ENCODE measurements at regions not wholly inside any gene's neighbourhood (a gene's known extent, or its start where the extent isn't known, plus 50 kb on each side); places are given as distances from the start of the nearest gene placed in this dataset.

DNA sequence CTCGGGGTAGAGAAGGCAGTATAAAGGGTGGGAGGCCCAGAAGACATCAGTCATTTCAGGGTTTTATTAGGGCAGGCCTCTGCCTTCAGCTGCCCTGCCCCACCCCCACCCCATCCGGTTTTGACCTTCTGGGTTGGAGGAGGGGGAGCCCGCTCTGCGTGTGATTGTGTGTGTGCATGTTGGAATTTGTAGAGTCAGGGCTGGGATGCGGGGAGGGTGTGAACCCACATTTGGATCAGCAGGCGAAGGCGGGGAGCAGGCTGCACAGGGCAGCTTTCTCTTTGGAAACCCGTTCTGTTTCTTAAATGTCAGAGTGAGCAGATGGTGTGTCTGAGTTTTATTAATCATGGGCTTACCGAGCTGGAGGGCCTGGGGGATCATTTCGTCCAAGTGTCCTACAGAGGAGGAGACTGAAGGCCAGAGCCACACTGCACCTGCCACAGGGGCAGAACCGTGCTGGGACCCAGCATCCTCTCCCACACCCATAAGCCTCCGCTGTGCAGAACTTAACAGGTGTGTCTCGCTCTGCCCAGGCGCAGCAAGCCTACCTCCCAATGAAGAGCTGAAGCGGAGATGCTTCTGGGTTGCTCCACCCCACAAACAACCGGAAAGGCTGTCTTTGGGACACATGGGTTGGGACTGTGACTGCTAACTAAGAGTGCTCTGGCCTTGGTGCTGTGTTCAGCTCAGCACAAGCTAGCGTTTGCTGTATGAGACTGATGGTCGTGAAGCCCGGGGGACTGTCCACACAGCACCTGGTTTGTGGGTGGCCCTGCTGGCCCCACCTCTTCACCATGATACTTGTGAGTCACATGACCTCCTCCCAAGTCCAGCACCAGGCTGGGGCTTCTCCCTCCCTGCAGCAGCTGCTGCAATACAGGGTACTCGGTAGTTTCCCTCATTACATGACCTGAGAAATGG, 70.9 kb upstream of the GSE1 start:
- DNase-seq (ENCODE audit: low spot score) (no peak), ATAC-seq (peak; percentile 21)
- intact Hi-C loops (cut with DNase I) = no loop called here

- intact Hi-C loops (cut with DNase I) = no loop called here
- DNase-seq (ENCODE audit: low spot score) (no peak), ATAC-seq (no peak)
These were observed 69.6 kb upstream of the GSE1 start for GRCh38 chr16:85543536-85543935.

GRCh38 chr16:85544016-85544415, 69.1 kb upstream of the GSE1 start:
- ATAC-seq = no peak
- intact Hi-C loops (cut with DNase I) = no loop called here
- DNase-seq (ENCODE audit: low spot score) = no peak

GRCh38 chr16:85544668-85545067, 68.5 kb upstream of the GSE1 start:
- intact Hi-C loops (cut with DNase I) = no loop called here
- DNase-seq (ENCODE audit: low spot score) (no peak), ATAC-seq (no peak)

DNA sequence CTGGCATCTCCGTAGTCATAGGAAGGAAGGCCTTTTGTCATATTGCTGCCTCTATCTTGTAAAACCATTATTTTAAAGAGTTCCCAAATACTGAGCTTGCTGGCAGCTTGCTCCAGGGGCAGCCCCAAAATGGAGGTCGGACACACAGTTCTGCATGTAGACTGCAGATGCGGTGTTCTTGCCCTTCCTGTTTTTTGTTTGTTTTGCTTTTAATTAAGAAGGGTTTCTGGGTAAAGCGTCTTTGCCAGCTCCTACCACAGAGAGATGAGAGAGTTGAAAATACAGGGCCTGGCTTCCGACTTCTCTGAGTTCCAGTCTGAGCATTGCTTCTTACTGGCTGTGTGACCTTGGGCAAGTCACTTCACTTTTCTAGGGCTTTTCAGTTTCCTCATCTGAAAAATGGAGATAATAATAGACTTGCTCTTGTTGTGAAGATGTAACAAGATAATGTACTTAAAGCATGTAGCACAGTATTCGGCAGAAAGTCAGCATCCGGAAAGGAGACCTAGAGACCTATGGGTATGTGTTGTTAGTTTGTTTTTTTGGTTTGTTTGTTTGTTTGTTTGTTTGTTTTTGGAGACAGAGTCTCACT, 67.8 kb upstream of the GSE1 start:
- intact Hi-C loops (cut with DNase I) = no loop called here
- no peak for DNase-seq (ENCODE audit: low spot score)
- no peak for ATAC-seq

GRCh38 chr16:85546585-85547447, 66.3 kb upstream of the GSE1 start:
- intact Hi-C loops (cut with DNase I) = no loop called here
- DNase-seq (ENCODE audit: low spot score) (no peak), ATAC-seq (no peak)

GRCh38 chr16:85548375-85548774, 64.7 kb upstream of the GSE1 start:
- intact Hi-C loops (cut with DNase I) = no loop called here
- ATAC-seq (no peak), DNase-seq (ENCODE audit: low spot score) (no peak)

DNA sequence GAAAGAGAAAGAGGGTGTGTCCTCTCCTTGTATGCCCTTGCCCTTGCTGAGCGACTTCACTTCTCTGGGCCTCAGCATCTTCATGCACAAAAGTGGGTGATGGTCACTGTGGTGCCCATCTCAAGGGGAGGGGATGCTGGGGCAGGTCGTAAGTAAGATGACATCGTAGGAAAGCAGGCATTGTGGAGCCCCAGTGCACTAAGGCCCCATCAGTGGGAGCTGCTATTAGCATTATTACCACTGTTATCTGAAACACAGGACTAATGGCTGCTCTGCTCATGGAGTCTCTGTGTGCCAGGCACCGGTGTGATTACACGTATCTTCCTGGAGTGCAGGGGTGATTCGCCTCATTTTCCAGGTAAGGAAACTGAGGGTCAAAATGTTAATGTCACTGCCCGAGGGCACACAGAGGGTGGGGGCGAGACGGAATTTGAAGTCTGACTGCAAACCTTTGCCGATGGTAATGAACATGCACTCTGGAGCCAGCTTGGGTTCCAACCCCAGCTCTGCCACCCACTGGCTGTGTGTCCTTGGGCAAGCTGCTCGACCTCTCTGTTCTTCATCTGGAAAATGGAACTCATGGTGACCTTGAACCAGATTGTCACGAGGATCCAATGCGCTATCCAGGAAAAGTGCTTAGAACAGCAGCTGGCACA, 63.2 kb upstream of the GSE1 start:
- no peak for ATAC-seq
- intact Hi-C loops (cut with DNase I) = no loop called here
- no peak for DNase-seq (ENCODE audit: low spot score)

- intact Hi-C loops (cut with DNase I) = no loop called here
- DNase-seq (ENCODE audit: low spot score) (no peak), ATAC-seq (no peak)
These were observed 62.7 kb upstream of the GSE1 start for GRCh38 chr16:85550422-85550864.

DNA sequence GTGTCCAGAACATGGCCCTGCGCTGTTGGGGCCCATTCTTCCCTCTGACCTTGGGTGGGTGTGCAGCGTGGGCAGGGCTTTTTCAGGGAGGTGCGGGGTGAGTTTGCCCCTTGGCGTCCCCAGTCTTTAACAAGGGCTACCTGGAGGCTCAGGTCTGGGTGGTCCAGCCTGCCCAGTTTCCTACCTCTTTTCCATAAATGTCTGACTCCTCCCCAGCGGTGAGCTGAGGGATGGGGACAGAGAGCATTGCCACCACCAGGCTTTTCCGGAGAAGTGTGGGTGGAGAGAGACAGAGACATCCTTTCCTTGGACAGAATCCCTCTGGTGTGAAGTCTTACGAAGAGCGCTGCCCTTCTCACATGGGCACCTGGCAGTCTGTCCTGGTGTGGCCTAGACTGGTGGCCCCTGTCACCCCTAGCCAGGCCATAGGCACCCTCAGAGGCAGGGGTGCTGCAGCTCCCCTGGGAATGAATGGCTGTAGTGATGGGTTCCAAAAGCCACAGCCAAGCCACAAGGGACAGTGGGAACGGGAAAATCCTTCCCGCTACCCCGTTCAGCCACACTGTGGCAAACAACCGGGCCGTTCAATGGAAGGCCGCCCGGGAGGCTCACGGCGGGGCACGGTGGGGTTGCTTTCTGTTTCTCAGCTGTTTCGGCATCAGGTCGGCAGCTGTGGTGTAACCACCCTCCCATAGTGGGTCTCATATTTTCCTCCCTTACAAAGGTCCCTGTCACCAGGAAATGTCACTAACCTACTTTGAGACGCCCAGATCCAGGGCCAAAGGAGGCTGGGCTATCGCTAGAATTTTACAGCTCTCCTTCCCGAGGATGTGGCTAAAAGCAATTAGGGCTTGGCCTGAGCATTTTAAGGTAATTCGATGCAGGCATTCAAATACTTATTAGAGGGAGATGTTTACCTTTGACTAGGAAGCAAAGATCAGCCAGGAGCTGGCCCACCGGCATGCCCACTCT, 61.9 kb upstream of the GSE1 start:
- no peak for ATAC-seq
- DNase-seq (ENCODE audit: low spot score) = no peak
- intact Hi-C loops (cut with DNase I) = no loop called here

- no peak for DNase-seq (ENCODE audit: low spot score)
- intact Hi-C loops (cut with DNase I) = no loop called here
- ATAC-seq = no peak
These were observed 60.1 kb upstream of the GSE1 start for GRCh38 chr16:85552980-85553435.

DNA sequence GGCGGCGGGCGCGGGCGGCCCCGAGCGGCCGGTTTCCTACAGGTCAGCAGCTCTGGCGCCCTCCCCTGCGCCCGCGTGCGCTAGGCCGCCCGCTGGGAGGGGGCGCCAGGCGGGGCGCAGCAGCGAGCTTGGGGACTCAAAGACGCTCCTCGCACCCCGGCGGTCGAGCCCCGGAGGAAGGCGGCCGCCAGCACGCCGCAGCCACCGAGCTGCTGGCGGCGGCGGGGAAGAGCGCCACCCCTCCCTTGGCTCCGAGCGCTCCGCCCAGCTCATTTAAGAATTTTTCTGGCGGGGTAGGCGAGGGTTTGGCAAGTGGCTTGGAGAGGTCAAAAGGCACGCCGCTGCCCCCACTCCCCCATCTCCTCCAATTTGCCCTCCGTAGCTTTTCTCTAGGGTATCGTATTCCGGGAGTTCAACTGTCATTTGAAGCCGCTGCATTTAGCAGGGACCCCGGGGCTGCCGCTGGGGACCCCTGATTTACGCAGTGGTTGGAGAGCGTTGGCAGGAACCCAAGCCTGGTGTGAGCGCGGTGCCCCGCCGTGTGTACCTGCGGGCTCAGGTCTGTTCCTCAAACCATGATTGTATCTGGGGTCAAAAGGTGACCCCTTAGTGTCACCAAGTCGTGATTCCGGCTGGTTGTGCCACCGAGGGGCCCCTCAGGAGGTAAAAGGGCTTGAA, 59.5 kb upstream of the GSE1 start:
- intact Hi-C loops (cut with DNase I) = no loop called here
- ATAC-seq = peak; percentile 54
- DNase-seq (ENCODE audit: low spot score) = peak; percentile 79

DNA sequence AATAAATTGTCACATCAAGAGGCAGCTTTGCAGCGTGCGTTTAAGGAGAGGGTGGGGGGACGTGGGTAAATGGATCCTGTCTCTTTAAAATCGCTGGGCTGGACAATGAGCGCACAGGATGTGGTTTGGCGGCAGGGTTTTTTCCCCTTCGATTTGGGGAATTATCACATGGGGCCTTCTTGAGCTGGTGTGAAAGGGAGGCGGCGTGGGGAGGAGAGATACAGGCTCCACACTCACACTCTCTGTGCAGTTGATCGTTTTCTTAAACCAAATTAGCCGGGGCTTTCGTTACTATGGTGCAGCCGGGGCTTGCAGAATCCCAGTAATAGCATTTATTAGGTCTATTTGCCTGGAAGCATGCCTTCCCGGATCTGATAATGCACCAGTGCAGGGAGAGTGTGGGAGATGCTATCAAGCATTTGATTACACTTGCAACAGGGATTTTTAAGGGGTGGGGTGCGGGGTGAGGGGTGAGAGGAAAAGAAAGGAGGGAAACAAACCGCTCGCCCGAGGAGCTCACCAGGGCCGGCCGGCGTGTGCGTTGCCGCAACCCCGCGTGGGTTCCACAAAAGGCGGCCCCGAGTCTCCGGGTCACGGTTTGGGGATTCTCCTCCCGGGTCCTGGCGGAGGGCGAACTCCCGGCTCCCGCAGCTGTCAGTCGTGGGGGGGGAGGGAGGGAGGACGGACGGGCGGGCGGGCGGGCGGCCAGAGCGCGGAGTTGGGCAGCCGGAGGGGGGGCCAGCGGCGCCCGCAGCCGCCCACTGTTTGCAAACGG, 58.8 kb upstream of the GSE1 start:
- intact Hi-C loops (cut with DNase I) = no loop called here
- DNase-seq (ENCODE audit: low spot score) (peak; percentile 86), ATAC-seq (peak; percentile 81)

DNA sequence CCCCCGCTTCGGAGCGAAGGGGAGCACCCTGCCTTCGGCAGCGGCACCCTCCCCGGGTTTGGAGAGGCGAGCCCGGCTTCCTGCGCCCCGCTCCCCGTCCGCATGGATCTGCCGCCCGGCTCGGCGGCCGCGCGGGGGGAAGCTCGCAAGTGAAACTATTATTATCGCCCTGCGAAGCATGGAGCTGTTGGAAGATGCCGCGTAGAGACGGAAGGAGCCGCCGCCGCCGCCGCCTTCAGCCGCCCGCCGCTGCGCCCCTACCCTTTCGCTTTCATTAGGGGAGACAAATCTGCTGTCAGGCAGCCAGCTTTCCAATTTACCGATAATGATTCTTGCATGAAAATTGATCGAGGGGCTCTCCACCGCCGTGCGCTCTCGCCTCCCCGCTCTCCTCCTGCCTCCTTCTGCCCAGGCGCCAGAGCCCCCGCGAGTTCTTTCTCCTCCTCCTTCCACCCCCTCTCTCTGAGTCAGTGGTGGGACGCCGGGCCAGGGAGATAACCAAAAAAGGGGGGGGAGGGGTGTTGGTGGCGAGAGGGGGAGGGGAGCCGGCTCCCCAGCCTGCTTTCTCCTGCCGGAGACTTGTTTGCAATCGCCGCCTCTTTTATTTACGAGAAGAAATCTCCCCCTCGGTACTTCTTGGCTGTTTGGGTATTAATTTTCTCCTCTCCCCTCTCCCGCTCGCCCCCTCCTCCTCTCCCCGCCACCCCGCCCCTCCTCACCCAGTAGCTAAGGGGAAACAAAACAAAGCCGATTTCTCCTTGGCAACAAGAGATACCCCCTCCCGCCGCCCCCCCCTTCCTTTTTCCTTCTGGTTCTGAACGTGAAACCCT, 58.0 kb upstream of the GSE1 start:
- ATAC-seq (peak; percentile 19), DNase-seq (ENCODE audit: low spot score) (peak; percentile 76)
- intact Hi-C loops (cut with DNase I) = no loop called here

DNA sequence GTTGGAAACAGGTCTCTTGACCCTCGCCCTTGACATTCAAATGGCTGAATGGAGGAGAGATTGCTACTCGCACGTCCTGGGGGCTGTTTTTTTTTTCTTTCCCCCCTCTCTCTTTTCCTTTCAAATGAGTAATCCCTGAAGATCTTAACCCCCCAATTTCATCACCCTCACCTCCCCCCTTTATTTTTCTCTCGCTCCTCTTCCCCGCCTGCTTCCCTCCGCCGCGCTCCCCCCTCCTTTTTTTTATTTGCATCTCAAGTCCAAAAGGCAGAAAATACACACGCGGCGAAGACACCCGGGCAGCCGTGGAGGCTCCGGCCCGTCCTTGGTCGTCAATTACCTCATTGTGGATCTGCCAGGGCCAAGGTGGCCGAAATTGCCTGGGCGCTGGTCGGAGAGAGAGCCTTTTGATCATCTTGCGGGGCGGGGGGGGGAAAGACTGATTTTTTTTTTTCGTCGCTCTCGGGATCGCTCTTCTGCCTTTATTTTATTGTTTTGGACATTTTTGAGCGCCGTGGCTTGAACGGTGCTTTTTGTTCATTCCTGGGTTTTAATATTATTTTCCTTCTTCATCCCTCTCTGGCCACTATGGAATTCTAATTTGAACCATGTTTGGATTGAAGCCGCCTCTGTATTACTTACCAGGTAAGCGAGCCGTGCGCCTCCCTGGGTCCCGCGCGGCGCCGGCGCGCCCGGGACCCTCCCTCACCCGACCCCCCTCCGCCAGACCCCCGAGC, 57.2 kb upstream of the GSE1 start:
- ATAC-seq (no peak), DNase-seq (ENCODE audit: low spot score) (no peak)
- intact Hi-C loops (cut with DNase I) = no loop called here
